Tibial artery (tissue), 4 donors: ENCODE measurements at regions not wholly inside any gene's neighbourhood (a gene's known extent, or its start where the extent isn't known, plus 50 kb on each side); places are given as distances from the start of the nearest gene placed in this dataset.

Experiments
- DNase-seq, 2 donors: peaks; one replicate each; pipeline ENCODE4 v3.0.0-alpha.2; 2019
- H3K27ac ChIP-seq, 2 donors: fragments of 200-600 bp; sonication (generic) in 1 of 2; 1 replicate in 1 of 2; 2 replicates in 1 of 2; pipeline ENCODE4 v1.5.1; 2018 to 2019; ENCODE audit warnings: mild to moderate bottlenecking in 1 of 2
- H3K27me3 ChIP-seq, 2 donors: fragments of 200-600 bp; sonication (generic) in 1 of 2; one replicate each; pipeline versions ENCODE4 v1.5.1 to v1.6.0; 2016 to 2019
- H3K36me3 ChIP-seq, 3 donors: fragments of 200-600 bp; sonication (generic) in 2 of 3; one replicate each; pipeline ENCODE4 v1.5.1; 2016 to 2019; ENCODE audit warnings: mild to moderate bottlenecking in 2 of 3
- H3K4me1 ChIP-seq, 4 donors: fragments of 200-600 bp; sonication (generic) in 2 of 4; 1 replicate in 3 of 4; 2 replicates in 1 of 4; pipeline ENCODE4 v1.5.1; 2016 to 2019
- H3K4me3 ChIP-seq, 2 donors: fragments of 200-600 bp; sonication (generic) in 1 of 2; 1 replicate in 1 of 2; 2 replicates in 1 of 2; pipeline ENCODE4 v1.5.1; 2018 to 2019; ENCODE audit warnings: mild to moderate bottlenecking in 2 of 2
- H3K9me3 ChIP-seq, 3 donors: fragments of 200-600 bp; sonication (generic) in 1 of 3; one replicate each; pipeline ENCODE4 v1.5.1; 2016 to 2019
- CTCF ChIP-seq, 2 experiments: fragments of 200-600 bp in 1 of 2; fragments of 450-650 bp in 1 of 2; IDR thresholded peaks; one replicate each; pipeline ENCODE4 v1.5.1; 2017 to 2019; ENCODE audit warnings: antibody characterized with exemption in 2 of 2, mild to moderate bottlenecking in 1 of 2, moderate library complexity in 1 of 2
- intact Hi-C: fragments of 100-400 bp; cut with DNase I; formaldehyde crosslinking; loops from one replicate; pipeline ENCODE4 v1.15.0; 2023; ENCODE audit warnings: low total_unique reads

- Histone ChIP-seq H3K27me3 (no peaks in the 10 kb centered on the region), H3K4me1 (no peaks in the 10 kb centered on the region), H3K36me3 (no peaks in the 10 kb centered on the region), H3K4me3 (no peak overlapping the region), H3K9me3 (no peaks in the 10 kb centered on the region), H3K27ac (no peak overlapping the region)
- intact Hi-C loops: no loop called here
- DNase-seq: no peak
- TF ChIP-seq CTCF (IDR thresholded peaks at IDR 0.05): no peak
These were observed 191.5 kb downstream of the ZNF608 start for GRCh38 chr5:124554746-124555578.

- no peak for DNase-seq
- H3K4me1 ChIP-seq: no peaks in the 10 kb centered on the region
- H3K27ac ChIP-seq: no peak overlapping the region
- H3K36me3 ChIP-seq: no peaks in the 10 kb centered on the region
- H3K9me3 ChIP-seq: no peaks in the 10 kb centered on the region
- H3K27me3 ChIP-seq: no peaks in the 10 kb centered on the region
- intact Hi-C loops: no loop called here
- no peak overlapping the region for H3K4me3 ChIP-seq
- TF ChIP-seq CTCF (IDR thresholded peaks at IDR 0.05): no peak
These were observed 192.5 kb downstream of the ZNF608 start for GRCh38 chr5:124553911-124554310.

- Histone ChIP-seq H3K36me3 (no peaks in the 10 kb centered on the region), H3K4me3 (no peak overlapping the region), H3K4me1 (no peaks in the 10 kb centered on the region), H3K27ac (no peak overlapping the region), H3K9me3 (no peaks in the 10 kb centered on the region), H3K27me3 (no peaks in the 10 kb centered on the region)
- no peak for TF ChIP-seq CTCF (IDR thresholded peaks at IDR 0.05)
- intact Hi-C loops: no loop called here
- DNase-seq: no peak
These were observed 193.9 kb downstream of the ZNF608 start for GRCh38 chr5:124552526-124552925.

GRCh38 chr5:124551939-124552279 lies 194.5 kb downstream of the ZNF608 start:
- no peak for DNase-seq
- Histone ChIP-seq H3K36me3 (no peaks in the 10 kb centered on the region), H3K27me3 (no peaks in the 10 kb centered on the region), H3K4me3 (no peak overlapping the region), H3K4me1 (no peaks in the 10 kb centered on the region), H3K27ac (no peak overlapping the region), H3K9me3 (no peaks in the 10 kb centered on the region)
- intact Hi-C loops: no loop called here
- no peak for TF ChIP-seq CTCF (IDR thresholded peaks at IDR 0.05)

GRCh38 chr5:124550731-124551130 lies 195.7 kb downstream of the ZNF608 start:
- no peak for TF ChIP-seq CTCF (IDR thresholded peaks at IDR 0.05)
- H3K27ac ChIP-seq: no peak overlapping the region
- H3K4me3 ChIP-seq: no peak overlapping the region
- no peaks in the 10 kb centered on the region for H3K36me3 ChIP-seq
- no peaks in the 10 kb centered on the region for H3K27me3 ChIP-seq
- DNase-seq: no peak
- intact Hi-C loops: no loop called here
- H3K9me3 ChIP-seq: no peaks in the 10 kb centered on the region
- no peaks in the 10 kb centered on the region for H3K4me1 ChIP-seq
